WERI-Rb-1 (cell line): ENCODE measurements at regions not wholly inside any gene's neighbourhood (a gene's known extent, or its start where the extent isn't known, plus 50 kb on each side); places are given as distances from the start of the nearest gene placed in this dataset.

Experiments used
- DNase-seq: peaks from one replicate; pipeline ENCODE4 v3.0.0-alpha.2; 2020
- H3K27ac ChIP-seq: fragments of 250-450 bp; sonication (Bioruptor Pico); 2 replicates; pipeline ENCODE4 v1.5.1; 2020; ENCODE audit warnings: mild to moderate bottlenecking, moderate library complexity
- H3K27me3 ChIP-seq: fragments of 250-450 bp; sonication (Bioruptor Pico); 2 replicates; pipeline ENCODE4 v1.5.1; 2021; ENCODE audit warnings: mild to moderate bottlenecking, low read depth, moderate library complexity; ENCODE audit not compliant: insufficient read depth, severe bottlenecking
- H3K36me3 ChIP-seq: fragments of 250-450 bp; sonication (Bioruptor Pico); 2 replicates; pipeline ENCODE4 v1.5.1; 2020; ENCODE audit warnings: mild to moderate bottlenecking, moderate library complexity
- H3K4me3 ChIP-seq: 2 replicates; pipeline ENCODE4 v1.5.1; 2011; ENCODE audit warnings: low read depth, mild to moderate bottlenecking, control low read depth, low read length
- H3K9me3 ChIP-seq: fragments of 250-450 bp; sonication (Bioruptor Pico); 2 replicates; pipeline ENCODE4 v1.5.1; 2021; ENCODE audit warnings: mild to moderate bottlenecking, moderate library complexity; ENCODE audit not compliant: severe bottlenecking
- TF ChIP-seq, protein P1 (sequence below): IDR thresholded peaks from 2 replicates; pipeline ENCODE4 v1.5.1; 2011; ENCODE audit warnings: low read depth, mild to moderate bottlenecking, control low read depth, inconsistent platforms, low read length

DNA sequence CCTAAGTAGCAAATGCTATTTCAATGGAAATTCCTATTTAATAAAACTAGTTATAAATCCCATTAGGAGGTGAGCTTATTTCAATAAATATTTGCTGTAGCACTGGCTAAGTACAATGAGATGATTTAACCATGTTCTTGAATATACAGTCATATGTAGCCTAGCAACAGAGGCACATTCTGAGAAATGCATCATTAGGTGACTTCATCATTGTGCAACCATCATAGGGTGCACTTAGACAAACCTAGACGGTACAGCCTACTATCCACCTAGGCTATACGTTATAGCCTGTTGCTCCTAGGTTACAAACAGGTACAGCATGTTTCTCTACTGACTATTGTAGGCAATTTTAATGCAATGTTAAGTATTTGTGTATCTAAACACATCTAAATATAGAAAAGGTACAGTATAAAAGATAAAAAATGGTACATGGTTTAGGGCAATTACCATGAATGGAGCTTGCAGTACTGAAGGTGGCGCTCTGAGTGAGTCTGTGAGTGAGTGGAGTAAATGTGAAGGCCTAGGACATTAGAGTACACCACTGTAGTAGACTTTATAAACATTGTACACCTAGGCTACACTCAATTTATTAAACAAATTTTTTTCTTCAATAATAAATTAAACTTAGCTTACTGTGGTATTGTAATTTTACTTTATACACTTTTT is 350.1 kb downstream of the CASP12 start:
- no peak overlapping the region for H3K27ac ChIP-seq
- TF ChIP-seq, protein P1, sequence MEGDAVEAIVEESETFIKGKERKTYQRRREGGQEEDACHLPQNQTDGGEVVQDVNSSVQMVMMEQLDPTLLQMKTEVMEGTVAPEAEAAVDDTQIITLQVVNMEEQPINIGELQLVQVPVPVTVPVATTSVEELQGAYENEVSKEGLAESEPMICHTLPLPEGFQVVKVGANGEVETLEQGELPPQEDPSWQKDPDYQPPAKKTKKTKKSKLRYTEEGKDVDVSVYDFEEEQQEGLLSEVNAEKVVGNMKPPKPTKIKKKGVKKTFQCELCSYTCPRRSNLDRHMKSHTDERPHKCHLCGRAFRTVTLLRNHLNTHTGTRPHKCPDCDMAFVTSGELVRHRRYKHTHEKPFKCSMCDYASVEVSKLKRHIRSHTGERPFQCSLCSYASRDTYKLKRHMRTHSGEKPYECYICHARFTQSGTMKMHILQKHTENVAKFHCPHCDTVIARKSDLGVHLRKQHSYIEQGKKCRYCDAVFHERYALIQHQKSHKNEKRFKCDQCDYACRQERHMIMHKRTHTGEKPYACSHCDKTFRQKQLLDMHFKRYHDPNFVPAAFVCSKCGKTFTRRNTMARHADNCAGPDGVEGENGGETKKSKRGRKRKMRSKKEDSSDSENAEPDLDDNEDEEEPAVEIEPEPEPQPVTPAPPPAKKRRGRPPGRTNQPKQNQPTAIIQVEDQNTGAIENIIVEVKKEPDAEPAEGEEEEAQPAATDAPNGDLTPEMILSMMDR, result no peak
- H3K36me3 ChIP-seq, result no peaks in the 10 kb centered on the region
- H3K4me3 ChIP-seq, result no peak overlapping the region
- no peaks in the 10 kb centered on the region for H3K9me3 ChIP-seq
- DNase-seq, result no peak
- H3K27me3 ChIP-seq, result no peaks in the 10 kb centered on the region

- H3K27ac ChIP-seq, result no peak overlapping the region
- no peaks in the 10 kb centered on the region for H3K9me3 ChIP-seq
- DNase-seq, result no peak
- H3K36me3 ChIP-seq, result no peaks in the 10 kb centered on the region
- no peak overlapping the region for H3K4me3 ChIP-seq
- TF ChIP-seq, protein P1, result no peak
- H3K27me3 ChIP-seq, result no peaks in the 10 kb centered on the region
Measured at GRCh38 chr11:104546501-104546900, 351.8 kb downstream of the CASP12 start.

- no peaks in the 10 kb centered on the region for H3K27me3 ChIP-seq
- no peak overlapping the region for H3K27ac ChIP-seq
- no peaks in the 10 kb centered on the region for H3K9me3 ChIP-seq
- no peaks in the 10 kb centered on the region for H3K36me3 ChIP-seq
- no peak overlapping the region for H3K4me3 ChIP-seq
- TF ChIP-seq, protein P1, result no peak
- no peak for DNase-seq
Measured at GRCh38 chr11:104541701-104542100, 356.6 kb downstream of the CASP12 start.

GRCh38 chr11:104538313-104538712 is 359.9 kb downstream of the CASP12 start:
- TF ChIP-seq, protein P1, result no peak
- Histone ChIP-seq H3K27ac (no peak overlapping the region), H3K9me3 (no peaks in the 10 kb centered on the region), H3K36me3 (no peaks in the 10 kb centered on the region), H3K4me3 (no peak overlapping the region), H3K27me3 (no peaks in the 10 kb centered on the region)
- no peak for DNase-seq

DNA sequence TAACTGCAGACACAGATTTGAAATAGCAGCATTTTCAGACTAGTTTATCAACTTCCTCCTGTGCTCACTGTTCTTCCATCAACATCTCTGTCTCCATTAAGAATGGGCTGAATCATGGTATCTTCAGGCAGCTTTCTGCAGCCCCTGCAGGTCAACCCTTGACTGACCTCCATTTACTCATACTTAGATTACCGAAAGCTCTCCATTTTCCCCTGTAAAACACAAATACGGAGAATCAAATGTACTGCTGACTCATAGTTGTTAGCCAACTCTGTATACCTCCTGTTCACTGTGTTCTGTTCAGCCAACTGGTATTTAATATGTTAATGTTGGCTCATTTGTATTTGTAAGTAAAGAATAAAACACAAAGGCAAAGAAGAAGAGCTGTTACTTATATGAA is 364.0 kb downstream of the CASP12 start:
- no peaks in the 10 kb centered on the region for H3K27me3 ChIP-seq
- no peak for DNase-seq
- H3K4me3 ChIP-seq, result no peak overlapping the region
- no peaks in the 10 kb centered on the region for H3K9me3 ChIP-seq
- H3K27ac ChIP-seq, result no peak overlapping the region
- TF ChIP-seq, protein P1, result no peak
- no peaks in the 10 kb centered on the region for H3K36me3 ChIP-seq

DNA sequence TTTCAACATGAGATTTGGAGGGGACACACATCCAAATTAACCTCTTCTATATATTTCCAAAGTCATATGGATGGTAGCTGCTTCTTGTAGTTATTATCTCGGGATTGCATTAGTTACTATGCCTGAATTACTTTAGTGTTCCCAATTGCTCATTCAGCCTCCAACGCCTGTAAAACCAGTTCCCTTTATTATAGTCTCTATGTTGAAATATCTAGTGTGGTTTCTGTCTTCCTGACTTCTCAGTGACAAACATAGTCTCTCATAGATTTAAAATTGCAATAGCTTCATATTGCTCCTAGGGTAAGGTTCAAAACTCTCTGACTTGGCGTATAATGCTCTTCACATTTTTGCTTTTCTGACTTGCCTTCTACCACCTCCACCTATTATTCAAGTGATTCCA is 366.4 kb downstream of the CASP12 start:
- no peak for DNase-seq
- Histone ChIP-seq H3K9me3 (no peaks in the 10 kb centered on the region), H3K27ac (no peak overlapping the region), H3K4me3 (no peak overlapping the region), H3K27me3 (no peaks in the 10 kb centered on the region), H3K36me3 (no peaks in the 10 kb centered on the region)
- TF ChIP-seq, protein P1, result no peak
